H9 (cell line): ENCODE measurements at regions not wholly inside any gene's neighbourhood (a gene's known extent, or its start where the extent isn't known, plus 50 kb on each side); places are given as distances from the start of the nearest gene placed in this dataset.
A peak's percentile ranks its signal among the peaks of the same experiment; 100 is the strongest.
"Not testable (repeated sequence)": the region's sequence is repeated elsewhere in the genome, so short reads cannot be mapped to it uniquely, and the experiment has no call there.

Experiments used
- DNase-seq: peaks from one replicate; pipeline ENCODE4 v3.0.0-alpha.2; 2017
- H2AFZ ChIP-seq: one replicate; pipeline ENCODE4 v1.6.1; 2013; ENCODE audit warnings: mild to moderate bottlenecking, low read length, control low read depth, moderate library complexity
- H2AK5ac ChIP-seq: 2 replicates; pipeline ENCODE4 v1.6.1; 2013; ENCODE audit warnings: low read length, control low read depth, mixed read lengths; ENCODE audit not compliant: insufficient read length
- H2BK120ac ChIP-seq: one replicate; pipeline ENCODE4 v1.6.1; 2013; ENCODE audit warnings: low read depth, mild to moderate bottlenecking, low read length, control low read depth, inconsistent platforms; ENCODE audit not compliant: poor library complexity, severe bottlenecking
- H2BK12ac ChIP-seq: 2 replicates; pipeline ENCODE4 v1.6.1; 2013; ENCODE audit warnings: low read length, control low read depth, mixed read lengths, low read depth; ENCODE audit not compliant: insufficient read length
- H2BK15ac ChIP-seq: 2 replicates; pipeline ENCODE4 v1.6.1; 2013; ENCODE audit warnings: low read depth, low read length, control low read depth
- H2BK20ac ChIP-seq: one replicate; pipeline ENCODE4 v1.6.1; 2013; ENCODE audit warnings: low read depth, mild to moderate bottlenecking, low read length, control low read depth, inconsistent platforms; ENCODE audit not compliant: poor library complexity, severe bottlenecking
- H2BK5ac ChIP-seq: 2 replicates; pipeline ENCODE4 v1.6.1; 2013; ENCODE audit warnings: low read length, control low read depth, mixed read lengths; ENCODE audit not compliant: insufficient read length
- H3K14ac ChIP-seq: 2 replicates; pipeline ENCODE4 v1.6.1; 2013; ENCODE audit warnings: low read length, control low read depth; ENCODE audit not compliant: insufficient read depth
- H3K18ac ChIP-seq: 2 replicates; pipeline ENCODE4 v1.6.1; 2013; ENCODE audit warnings: low read depth, mild to moderate bottlenecking, mixed read lengths, low read length, control low read depth; ENCODE audit not compliant: insufficient read length
- H3K23ac ChIP-seq: 2 replicates; pipeline ENCODE4 v1.6.1; 2013; ENCODE audit warnings: low read length, control low read depth, mixed read lengths, low read depth; ENCODE audit not compliant: insufficient read length
- H3K23me2 ChIP-seq: 2 replicates; pipeline ENCODE4 v1.6.1; 2013; ENCODE audit warnings: low read depth, mild to moderate bottlenecking, mixed read lengths, low read length, control low read depth; ENCODE audit not compliant: insufficient read length, poor library complexity, severe bottlenecking
- H3K27ac ChIP-seq: 2 replicates; pipeline ENCODE4 v1.5.1; 2013; ENCODE audit warnings: low read length, control low read depth, mixed read lengths, low read depth; ENCODE audit not compliant: insufficient read length
- H3K27me3 ChIP-seq: 2 replicates; pipeline ENCODE4 v1.6.1; 2013; ENCODE audit warnings: low read length, control low read depth, inconsistent platforms; ENCODE audit not compliant: insufficient read depth
- H3K4ac ChIP-seq: 2 replicates; pipeline ENCODE4 v1.6.1; 2013; ENCODE audit warnings: low read depth, mild to moderate bottlenecking, control low read depth, inconsistent platforms, low read length, moderate library complexity
- H3K4me1 ChIP-seq: 2 replicates; pipeline ENCODE4 v1.6.1; 2013; ENCODE audit warnings: low read length, control low read depth, inconsistent platforms; ENCODE audit not compliant: insufficient read depth
- H3K4me2 ChIP-seq: 2 replicates; pipeline ENCODE4 v1.6.1; 2013; ENCODE audit warnings: low read length, control low read depth, mixed read lengths; ENCODE audit not compliant: insufficient read length, insufficient read depth
- H3K56ac ChIP-seq: 2 replicates; pipeline ENCODE4 v1.6.1; 2013; ENCODE audit warnings: low read depth, mild to moderate bottlenecking, mixed read lengths, low read length, control low read depth; ENCODE audit not compliant: insufficient read length
- H3K79me1 ChIP-seq: 2 replicates; pipeline ENCODE4 v1.6.1; 2013; ENCODE audit warnings: low read depth, mild to moderate bottlenecking, moderate library complexity, low read length, control low read depth, inconsistent platforms; ENCODE audit not compliant: insufficient read depth, poor library complexity, severe bottlenecking
- H3K79me2 ChIP-seq: 2 replicates; pipeline ENCODE4 v1.6.1; 2013; ENCODE audit warnings: low read length, control low read depth, inconsistent platforms; ENCODE audit not compliant: insufficient read depth
- H3K9ac ChIP-seq: 2 replicates; pipeline ENCODE4 v1.6.1; 2013; ENCODE audit warnings: low read length, control low read depth, mixed read lengths; ENCODE audit not compliant: insufficient read length; ENCODE audit errors: extremely low read depth
- H3K9me3 ChIP-seq: one replicate; pipeline ENCODE4 v1.6.1; 2013; ENCODE audit warnings: low read depth, low read length, inconsistent platforms; ENCODE audit not compliant: control insufficient read depth
- H3T11ph ChIP-seq: one replicate; pipeline ENCODE4 v1.6.1; 2013; ENCODE audit warnings: mild to moderate bottlenecking, low read length, control low read depth, inconsistent platforms
- H4K20me1 ChIP-seq: one replicate; pipeline ENCODE4 v1.6.1; 2013; ENCODE audit not compliant: control insufficient read depth, insufficient read length, insufficient read depth
- H4K5ac ChIP-seq: 2 replicates; pipeline ENCODE4 v1.6.1; 2013; ENCODE audit warnings: low read depth, mild to moderate bottlenecking, mixed read lengths, low read length, control low read depth; ENCODE audit not compliant: insufficient read length
- H4K8ac ChIP-seq: replicated peaks from 2 replicates; pipeline ENCODE4 v1.6.1; 2013; ENCODE audit warnings: low read length, control low read depth, mixed read lengths, low read depth; ENCODE audit not compliant: insufficient read length
- H4K91ac ChIP-seq: 2 replicates; pipeline ENCODE4 v1.6.1; 2013; ENCODE audit warnings: low read depth, mild to moderate bottlenecking, moderate library complexity, mixed read lengths, low read length, control low read depth; ENCODE audit not compliant: insufficient read length
- H3K27ac Mint-ChIP-seq, 3 experiments: 2 replicates in 2 of 3; 3 replicates in 1 of 3; pipeline ENCODE4 v1.8.0; 2020 to 2021; ENCODE audit warnings: mixed read lengths in 3 of 3, mild to moderate bottlenecking in 1 of 3, moderate library complexity in 1 of 3
- H3K27me3 Mint-ChIP-seq: 2 replicates; pipeline ENCODE4 v1.8.0; 2021; ENCODE audit warnings: low read depth, mild to moderate bottlenecking, moderate library complexity, mixed read lengths
- H3K36me3 Mint-ChIP-seq, 3 experiments: 2 replicates in 2 of 3; 3 replicates in 1 of 3; pipeline ENCODE4 v1.8.0; 2020 to 2021; ENCODE audit warnings: low read depth in 3 of 3, mixed read lengths in 3 of 3; ENCODE audit not compliant: insufficient read depth in 1 of 3
- H3K4me1 Mint-ChIP-seq, 2 experiments: 2 replicates each; pipeline ENCODE4 v1.8.0; 2020; ENCODE audit warnings: mixed read lengths in 2 of 2
- H3K4me3 Mint-ChIP-seq, 2 experiments: 2 replicates in 1 of 2; 3 replicates in 1 of 2; pipeline ENCODE4 v1.8.0; 2020 to 2021; ENCODE audit warnings: mild to moderate bottlenecking in 2 of 2, mixed read lengths in 2 of 2, moderate library complexity in 1 of 2
- H3K9me3 Mint-ChIP-seq, 2 experiments: 2 replicates in 1 of 2; 3 replicates in 1 of 2; pipeline ENCODE4 v1.8.0; 2020; ENCODE audit warnings: mild to moderate bottlenecking in 2 of 2, mixed read lengths in 2 of 2, moderate library complexity in 1 of 2
- CTCF ChIP-seq: fragments of 200-600 bp; sonication (generic); conservative IDR thresholded peaks from 3 replicates; pipeline ENCODE4 v1.8.0; 2021; ENCODE audit warnings: antibody characterized with exemption, mild to moderate bottlenecking
- WGBS: extraction: QIAGEN DNeasy Blood & Tissue Kit; methylation state at CpG from one replicate; pipeline ENCODE4 v1.1.7; 2013; ENCODE audit warnings: missing lambda C conversion rate, low lambda C conversion rate, mixed read lengths; ENCODE audit not compliant: insufficient read length; ENCODE audit errors: extremely low coverage; 5-methylcytosine and 5-hydroxymethylcytosine counted together

- Histone ChIP-seq H4K91ac (no peak overlapping the region), H4K8ac (no peak overlapping the region), H3T11ph (no peak overlapping the region), H2BK120ac (no peak overlapping the region), H4K5ac (no peak overlapping the region), H2BK12ac (no peak overlapping the region), H3K27ac (no peak overlapping the region), H3K9me3 (peaks cover 14% of the 10 kb centered on the region), H3K4ac (no peak overlapping the region), H2BK15ac (no peak overlapping the region), H2AK5ac (no peak overlapping the region), H3K4me1 (no peaks in the 10 kb centered on the region), H3K23ac (no peak overlapping the region), H3K18ac (no peak overlapping the region), H3K4me2 (no peak overlapping the region), H3K9ac (no peak overlapping the region), H3K27me3 (no peaks in the 10 kb centered on the region), H3K23me2 (no peaks in the 10 kb centered on the region), H3K56ac (no peak overlapping the region), H2BK5ac (no peak overlapping the region), H2BK20ac (no peak overlapping the region), H4K20me1 (no peaks in the 10 kb centered on the region), H2AFZ (no peak overlapping the region), H3K79me2 (no peaks in the 10 kb centered on the region), H3K14ac (no peak overlapping the region), H3K79me1 (no peaks in the 10 kb centered on the region)
- H3K4me1 Mint-ChIP-seq = no peaks in the 10 kb centered on the region
- peaks cover 58 to 79% of the 10 kb centered on the region in 2 experiments for H3K9me3 Mint-ChIP-seq
- no peak overlapping the region for H3K4me3 Mint-ChIP-seq
- peaks cover 0 to 3% (median 2%) of the 10 kb centered on the region in 3 experiments; a peak in 4 of 7 replicates for H3K36me3 Mint-ChIP-seq
- DNase-seq = peak; percentile 81
- no CpG with 5 or more reads among the region's 10 CpGs for WGBS
- peak; percentile 65 for TF ChIP-seq CTCF
- H3K27ac Mint-ChIP-seq = no peak overlapping the region; a peak in 1 of 7 replicates
- H3K27me3 Mint-ChIP-seq = peaks cover 4% of the 10 kb centered on the region; the same call in 1 of the 2 replicates
Measured at GRCh38 chrX:25427873-25428555, 412.2 kb upstream of the ARX start.

GRCh38 chrX:25404163-25404562 lies 388.4 kb upstream of the ARX start:
- H3K18ac ChIP-seq, H3K4me3 Mint-ChIP-seq, H3K27me3 ChIP-seq, H2BK15ac ChIP-seq, H2AK5ac ChIP-seq, H3K56ac ChIP-seq, H2BK120ac ChIP-seq, H3K4ac ChIP-seq, DNase-seq, H4K91ac ChIP-seq, H3K27ac ChIP-seq, H2AFZ ChIP-seq, H3K4me1 Mint-ChIP-seq, H3K79me1 ChIP-seq, H3K27ac Mint-ChIP-seq, H3K27me3 Mint-ChIP-seq, H4K8ac ChIP-seq, H3K4me1 ChIP-seq, H3K9ac ChIP-seq, H3K4me2 ChIP-seq, H3K36me3 Mint-ChIP-seq, H3K79me2 ChIP-seq, H2BK12ac ChIP-seq, H3T11ph ChIP-seq, H3K14ac ChIP-seq, H2BK5ac ChIP-seq, H3K23me2 ChIP-seq, H4K20me1 ChIP-seq, H2BK20ac ChIP-seq, H4K5ac ChIP-seq, H3K23ac ChIP-seq: not testable (repeated sequence)
- H3K9me3 Mint-ChIP-seq = peaks cover 53 to 63% of the 10 kb centered on the region in 2 experiments
- peaks cover 18% of the 10 kb centered on the region for H3K9me3 ChIP-seq
- no CpG with 5 or more reads among the region's 11 CpGs for WGBS
